GM18508 (cell line): ENCODE measurements at regions not wholly inside any gene's neighbourhood (a gene's known extent, or its start where the extent isn't known, plus 50 kb on each side); places are given as distances from the start of the nearest gene placed in this dataset.
"Not testable (repeated sequence)": the region's sequence is repeated elsewhere in the genome, so short reads cannot be mapped to it uniquely, and the experiment has no call there.

Experiments used
- ATAC-seq: cut with Tn5 transposase; IDR thresholded peaks from one replicate; pipeline ENCODE4 v1.9.1; 2021; ENCODE audit warnings: moderate number of reproducible peaks; ENCODE audit not compliant: insufficient read depth, unreplicated experiment

DNA sequence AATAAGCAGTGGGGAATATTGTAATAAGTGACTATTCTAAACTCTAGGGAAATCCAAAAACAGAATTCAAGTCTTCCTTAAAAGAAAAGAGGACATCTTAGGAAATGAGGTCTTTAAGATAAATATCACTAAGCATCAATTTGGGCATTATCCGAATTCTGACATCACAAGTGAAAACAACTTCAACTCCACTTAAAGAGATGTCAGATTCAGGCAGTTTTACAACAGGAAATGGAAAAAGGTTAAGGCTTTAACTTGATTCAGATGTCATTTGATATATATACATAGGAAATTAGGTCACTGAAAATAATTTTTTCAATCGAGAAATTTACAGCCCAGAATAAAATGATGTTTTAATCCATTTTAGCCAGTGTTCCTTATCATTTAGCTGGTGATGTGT lies 435.4 kb downstream of the SETD4 start:
- no peak for ATAC-seq

DNA sequence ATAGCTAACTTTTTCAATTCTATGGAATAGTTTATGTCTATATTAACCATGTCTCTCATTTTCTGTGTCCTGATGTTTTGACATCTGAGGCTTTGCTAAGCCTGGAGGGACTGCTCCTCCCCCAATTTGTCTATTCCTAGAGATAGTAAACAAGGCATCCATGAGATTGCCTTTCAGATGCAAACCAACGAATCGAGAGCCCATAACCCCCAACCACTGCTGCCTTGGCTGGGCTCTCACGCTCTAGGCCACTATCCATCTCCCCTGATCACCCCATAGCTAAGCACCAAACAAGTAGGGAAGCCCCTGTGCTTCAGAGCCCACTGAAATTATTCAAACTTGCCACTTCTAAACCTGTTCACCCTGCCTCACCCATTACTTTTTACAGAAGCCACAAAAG lies 437.7 kb downstream of the SETD4 start:
- no peak for ATAC-seq

DNA sequence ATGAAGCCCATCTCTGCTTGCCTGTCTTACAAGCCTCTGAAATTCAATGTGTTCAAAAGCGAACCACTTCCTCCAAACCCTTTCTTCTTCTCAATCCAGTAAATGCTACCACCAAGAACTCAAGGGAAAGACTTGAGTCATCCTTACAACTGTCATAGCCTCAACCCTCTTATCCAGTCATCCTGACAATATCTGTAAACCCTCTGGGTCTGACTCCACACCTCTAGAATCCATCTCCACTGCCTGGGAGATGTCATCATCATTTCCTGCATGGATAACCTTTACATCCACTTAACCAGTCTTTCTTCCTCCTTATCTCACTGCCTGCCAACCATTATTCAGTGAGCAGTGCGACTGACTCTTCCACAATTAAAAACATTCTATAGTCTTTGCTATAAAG lies 441.1 kb downstream of the SETD4 start:
- ATAC-seq: no peak

DNA sequence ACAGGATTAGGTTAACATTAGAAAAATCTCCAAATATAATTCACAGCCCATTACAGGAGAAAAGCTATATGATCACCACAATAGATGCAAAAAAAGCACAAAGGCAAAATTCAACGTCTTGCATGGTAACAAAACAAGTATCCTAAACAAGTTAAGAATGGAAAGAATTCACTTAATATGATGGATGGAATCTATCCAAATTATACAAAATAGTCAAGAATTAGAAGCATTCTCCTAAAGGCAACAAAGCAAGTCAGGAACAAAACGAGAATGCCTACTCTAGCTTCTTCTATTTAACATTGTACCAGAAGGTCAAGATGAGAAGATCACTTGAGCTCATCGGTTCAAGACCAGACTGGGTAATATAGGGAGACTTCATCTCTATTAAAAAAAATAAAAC lies 442.8 kb downstream of the SETD4 start:
- ATAC-seq: no peak

DNA sequence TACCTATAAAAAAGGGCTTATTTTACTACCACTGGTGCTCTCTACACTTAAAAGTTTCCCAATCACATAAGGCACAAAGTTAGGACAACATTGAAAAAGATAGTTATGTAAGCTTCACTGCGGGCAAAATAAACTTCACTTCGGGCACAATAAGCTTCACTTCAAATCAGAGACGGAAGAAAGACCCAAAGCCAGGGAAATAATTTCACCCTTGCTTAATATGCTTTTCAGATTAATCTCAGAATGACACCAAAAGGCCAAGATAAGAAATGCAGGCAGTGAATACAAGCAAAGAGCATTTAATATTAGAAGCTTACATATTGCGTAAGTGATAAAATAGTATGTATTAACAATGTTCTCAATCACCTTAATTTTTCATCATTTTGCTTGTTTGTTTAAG lies 444.2 kb downstream of the SETD4 start:
- ATAC-seq: no peak

DNA sequence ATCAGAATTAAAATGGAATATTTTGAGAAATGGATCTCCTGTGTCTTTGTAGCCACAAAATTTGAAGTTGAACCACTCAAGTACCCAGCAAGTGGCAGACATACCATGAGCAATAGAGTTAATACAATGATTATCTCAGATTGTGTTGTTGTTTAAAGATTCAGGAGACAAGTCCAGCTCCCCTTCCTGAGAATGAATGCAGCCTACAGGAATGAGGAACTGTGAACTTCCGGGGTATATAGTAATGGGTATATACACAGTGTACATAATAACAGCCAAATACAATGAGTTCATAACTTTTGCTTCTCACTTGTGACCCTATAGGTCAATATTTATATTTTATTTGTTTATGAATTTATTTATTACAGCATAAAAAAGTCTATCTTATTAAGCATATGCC lies 445.0 kb downstream of the SETD4 start:
- ATAC-seq: no peak

DNA sequence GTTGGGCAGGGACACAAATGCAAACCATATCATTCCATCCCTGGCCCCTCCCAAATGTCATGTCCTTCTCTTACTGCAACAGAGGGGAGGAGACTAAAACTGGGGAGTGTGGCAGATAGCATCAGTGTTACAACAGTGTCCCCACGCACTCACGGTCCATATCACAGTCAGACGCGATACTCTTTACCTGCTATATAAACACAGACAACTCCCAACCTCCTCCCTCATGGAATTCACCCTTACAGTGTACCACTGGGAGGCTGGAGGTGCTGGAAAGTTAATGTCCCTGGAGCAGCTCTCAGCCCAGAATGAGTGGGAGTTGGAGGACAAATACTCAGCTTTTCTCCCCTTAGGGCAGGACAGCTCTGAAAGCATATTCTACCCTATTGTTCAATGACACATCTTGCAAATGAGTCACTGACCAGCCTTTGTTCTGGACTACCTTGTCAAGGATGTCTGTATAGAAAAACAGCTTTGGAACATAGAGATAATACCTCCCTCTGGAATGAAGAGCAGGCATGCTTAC lies 445.9 kb downstream of the SETD4 start:
- ATAC-seq: no peak

DNA sequence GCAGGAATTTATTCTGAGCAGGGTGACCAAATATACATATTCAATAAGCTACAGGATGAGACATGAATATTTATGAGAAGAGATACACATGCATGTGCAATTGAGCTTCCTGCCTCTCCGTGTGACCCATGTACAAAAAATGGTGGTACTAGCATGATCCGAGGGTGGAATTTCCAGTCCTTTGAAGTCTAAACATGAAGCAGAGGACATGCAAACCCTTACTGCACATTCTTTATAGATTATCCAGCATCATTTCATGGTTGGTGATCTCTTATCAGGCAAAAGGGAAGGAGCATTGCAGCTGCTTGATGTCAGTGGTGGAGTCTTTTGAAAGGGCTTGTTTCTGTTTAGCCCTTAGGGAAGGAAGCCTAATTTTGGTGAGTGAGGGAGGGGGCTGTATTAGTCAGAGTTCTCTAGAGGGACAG lies 448.6 kb downstream of the SETD4 start:
- no peak for ATAC-seq

DNA sequence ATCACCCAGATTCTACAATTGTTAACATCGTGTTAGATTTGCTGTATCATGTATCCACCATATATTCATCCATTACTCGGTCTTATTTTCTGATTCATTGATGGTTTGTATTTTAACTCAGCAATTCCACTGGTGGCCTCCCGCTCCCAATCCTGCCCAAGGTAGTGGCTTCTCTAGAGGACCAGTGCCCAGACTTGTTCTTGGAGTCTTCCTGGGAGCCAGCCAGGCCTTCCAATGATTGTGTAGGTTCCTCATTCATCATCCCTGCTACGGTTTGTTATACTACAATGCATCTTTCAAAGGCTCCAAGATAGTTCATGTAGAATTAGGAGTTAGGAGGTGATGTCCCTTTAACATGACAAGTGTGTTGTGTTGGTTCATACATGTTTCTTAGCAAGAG lies 451.1 kb downstream of the SETD4 start:
- ATAC-seq: no peak

DNA sequence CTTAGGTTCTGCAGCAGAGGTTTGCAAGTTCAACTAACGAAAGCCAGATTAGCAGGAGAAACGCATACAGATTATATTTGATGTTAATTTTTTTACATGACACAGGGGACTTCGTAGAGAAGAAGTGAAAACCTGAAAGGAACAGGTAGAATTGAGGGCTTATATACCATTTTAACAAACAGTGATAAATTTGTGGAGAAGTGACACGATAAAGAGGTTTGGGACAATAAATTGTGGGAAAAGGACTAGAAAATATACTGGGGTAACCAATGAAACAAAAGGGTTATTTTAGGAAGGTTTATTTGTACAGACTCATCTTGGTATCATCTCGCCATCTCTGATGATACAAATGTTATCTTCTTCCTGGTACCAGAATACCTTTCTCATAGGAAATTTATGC lies 452.9 kb downstream of the SETD4 start:
- no peak for ATAC-seq

DNA sequence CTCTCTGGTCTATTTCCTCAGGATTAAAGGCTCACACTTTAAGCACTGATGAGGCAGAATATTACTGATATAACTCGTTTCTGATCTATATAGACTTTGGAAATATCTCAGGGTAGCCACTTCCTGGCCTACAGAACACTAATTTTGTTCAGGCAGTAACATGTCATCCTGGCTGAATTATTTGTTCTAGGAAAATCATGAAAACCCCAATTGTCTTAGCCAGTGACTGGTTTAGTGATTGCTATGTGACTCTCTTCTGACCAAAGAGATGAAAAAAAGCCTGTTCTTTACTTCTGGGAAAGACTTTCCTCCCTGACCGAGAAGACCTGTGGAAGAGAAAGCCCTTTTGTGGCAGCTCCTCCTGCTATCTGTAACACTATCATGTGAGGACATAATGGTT lies 453.7 kb downstream of the SETD4 start:
- ATAC-seq: no peak

DNA sequence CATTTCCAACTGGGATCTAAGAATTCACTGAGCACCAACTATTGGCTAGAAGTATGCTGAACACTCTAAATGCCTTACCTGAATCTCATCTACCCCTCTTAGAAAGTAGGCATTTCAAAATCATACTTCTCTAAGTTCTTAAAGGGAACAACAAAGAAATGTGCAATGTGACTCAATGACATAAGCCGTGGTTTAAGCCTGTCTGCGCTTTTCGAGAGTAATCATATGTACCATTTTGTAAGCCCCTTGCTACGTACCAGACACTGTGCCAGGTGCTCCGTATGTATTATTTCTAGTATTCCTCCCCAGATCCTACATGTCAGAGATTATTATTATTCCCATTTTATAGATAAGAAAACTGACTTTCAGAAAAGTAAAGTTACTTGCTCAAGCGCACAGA lies 454.2 kb downstream of the SETD4 start:
- no peak for ATAC-seq

DNA sequence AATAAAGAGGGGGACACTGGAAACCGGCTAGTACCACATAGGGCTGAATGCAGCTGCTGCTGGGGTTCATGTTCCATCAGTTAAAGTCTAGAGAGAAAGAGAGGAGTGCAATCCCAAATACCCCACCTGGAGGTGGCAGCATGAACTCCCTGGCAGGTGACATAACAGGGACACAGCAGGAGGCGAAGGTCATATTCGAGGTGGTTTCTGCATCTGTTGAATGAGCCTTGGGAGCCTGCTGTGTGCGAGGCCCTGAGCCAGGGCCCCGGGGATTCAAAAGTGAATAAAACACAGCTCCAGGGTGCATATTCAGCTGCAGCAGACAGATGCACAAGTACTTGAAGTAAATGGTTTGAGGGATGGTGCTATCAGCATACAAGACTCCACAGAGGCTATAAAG lies 456.8 kb downstream of the SETD4 start:
- no peak for ATAC-seq

DNA sequence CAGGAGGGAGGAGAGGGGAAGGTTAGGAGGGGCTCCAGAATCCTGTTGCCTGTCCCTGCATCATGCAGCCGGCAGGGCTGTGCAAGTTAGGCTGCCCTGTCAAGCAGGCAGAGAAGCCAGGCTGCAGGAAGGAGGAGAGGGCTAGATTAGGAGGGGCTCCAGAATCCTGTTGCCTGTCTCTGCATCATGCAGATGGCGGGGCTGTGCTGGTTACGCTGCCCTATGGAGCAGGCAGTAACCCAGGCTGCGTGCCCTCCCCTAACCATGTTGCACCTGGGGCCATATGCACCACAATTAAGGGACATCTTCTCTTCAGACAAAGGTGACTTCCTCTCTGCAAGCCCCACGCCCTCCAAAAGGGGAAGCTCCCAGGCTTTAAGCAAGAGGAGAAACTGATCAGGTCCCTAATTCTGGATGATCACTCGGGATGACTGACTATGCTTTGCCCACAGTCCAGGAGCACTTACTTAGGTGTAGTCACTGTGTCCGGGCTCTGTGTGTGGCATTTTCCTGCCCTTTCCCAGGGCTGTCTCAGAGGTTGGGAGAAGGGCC lies 457.4 kb downstream of the SETD4 start:
- no peak for ATAC-seq

DNA sequence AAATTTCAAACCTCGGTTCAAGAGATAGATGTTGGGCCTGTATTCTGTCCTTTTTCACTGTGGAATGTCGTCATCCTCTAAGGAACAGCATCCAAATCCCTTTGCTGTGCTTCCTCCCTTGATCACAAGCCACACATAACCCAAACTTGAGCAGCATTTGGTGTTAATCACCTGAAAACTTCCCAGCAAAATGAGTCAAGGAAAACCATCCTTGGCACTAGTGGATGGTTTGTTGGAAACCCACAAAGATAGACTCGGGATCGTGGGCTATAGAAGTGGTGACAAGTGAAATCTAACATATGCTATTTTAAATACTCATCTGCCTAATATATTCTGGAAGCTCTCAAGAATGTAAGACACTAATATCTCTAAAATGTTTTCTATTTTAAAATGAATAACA lies 459.1 kb downstream of the SETD4 start:
- ATAC-seq: no peak

DNA sequence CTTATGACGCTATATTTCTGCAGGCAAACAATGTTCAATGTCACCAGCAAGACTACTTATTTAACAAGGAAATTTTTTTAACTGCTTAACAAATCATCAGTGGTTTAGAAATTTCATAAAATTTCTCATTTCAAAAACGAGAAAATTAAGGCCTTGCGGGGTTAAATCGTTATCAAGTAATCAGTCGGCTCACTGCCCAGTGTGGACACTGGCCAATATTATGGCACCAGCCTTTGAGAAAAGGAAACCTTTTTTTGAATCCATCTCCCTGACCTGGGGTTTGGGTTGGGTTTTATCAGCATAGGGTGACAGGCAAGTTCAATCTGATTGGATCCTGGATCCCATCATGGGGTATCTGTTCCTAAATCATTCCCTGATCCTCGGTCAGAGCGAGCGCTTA lies 461.2 kb downstream of the SETD4 start:
- no peak for ATAC-seq

DNA sequence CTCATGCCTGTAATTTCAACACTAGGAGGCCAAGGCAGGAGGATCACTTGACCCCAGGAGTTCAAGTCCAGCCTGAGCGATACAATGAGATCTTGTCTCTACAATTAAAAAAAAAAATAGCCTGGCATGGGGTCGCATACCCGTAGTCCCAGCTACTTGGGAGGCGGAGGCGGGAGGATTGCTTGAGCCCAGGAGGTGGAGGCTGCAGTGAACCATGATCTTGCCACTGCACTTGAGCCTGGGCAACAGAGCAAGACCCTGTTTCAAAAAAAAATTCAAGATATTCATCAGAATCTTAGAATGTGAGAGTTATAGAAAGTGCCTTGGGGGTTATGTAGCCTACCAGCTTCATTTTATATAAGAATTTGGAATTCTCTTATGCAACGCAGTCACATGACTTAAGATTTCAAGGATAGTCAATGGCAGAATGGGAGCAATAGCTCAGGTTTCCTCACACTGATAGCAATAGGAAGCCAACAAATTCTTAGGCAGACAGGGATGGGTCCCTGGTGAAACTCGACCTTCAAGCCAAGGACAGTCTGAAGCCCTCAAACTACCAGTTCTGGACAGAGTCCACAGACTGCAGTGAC lies 462.5 kb downstream of the SETD4 start:
- no peak for ATAC-seq

DNA sequence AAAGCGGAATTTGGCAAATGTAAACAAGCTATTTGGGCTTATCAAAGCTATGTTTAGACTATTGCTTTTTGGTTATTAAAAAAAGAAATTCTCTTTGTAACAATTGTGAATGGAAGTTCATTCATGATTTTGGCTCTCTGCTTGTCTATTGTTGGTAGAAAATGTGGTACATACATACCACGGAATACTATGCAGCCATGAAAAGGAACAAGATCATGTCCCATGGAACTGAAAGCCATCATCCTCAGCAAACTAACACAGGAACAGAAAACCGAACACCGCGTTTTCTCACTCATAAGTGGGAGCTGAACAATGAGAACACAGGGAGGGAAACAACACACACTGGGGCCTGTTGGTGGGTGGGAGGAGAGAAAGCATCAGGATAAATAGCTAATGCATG lies 465.4 kb downstream of the SETD4 start:
- ATAC-seq: no peak

DNA sequence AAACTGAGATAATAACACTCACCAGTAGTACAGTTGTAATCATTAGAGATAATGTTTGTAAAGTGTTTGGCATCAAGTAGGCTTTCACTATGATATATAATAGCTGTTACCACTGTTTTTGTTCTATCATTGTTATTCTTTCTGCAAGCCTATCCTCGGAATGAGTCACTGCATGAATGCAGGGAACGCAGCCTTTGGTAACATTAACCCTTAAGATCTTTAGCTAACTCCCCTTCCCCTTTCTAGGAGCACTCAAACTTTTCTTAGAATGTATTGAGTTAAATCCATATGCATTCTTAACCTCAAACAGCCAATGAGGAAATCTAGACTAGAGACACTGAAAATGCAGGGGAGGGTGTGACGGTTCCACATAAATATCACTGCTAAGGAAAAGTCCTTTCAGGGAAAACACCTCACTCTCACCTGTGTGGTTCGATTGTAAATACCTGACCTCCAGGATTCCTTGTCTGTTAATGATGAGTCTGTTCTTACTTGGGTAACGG lies 467.3 kb downstream of the SETD4 start:
- no peak for ATAC-seq

DNA sequence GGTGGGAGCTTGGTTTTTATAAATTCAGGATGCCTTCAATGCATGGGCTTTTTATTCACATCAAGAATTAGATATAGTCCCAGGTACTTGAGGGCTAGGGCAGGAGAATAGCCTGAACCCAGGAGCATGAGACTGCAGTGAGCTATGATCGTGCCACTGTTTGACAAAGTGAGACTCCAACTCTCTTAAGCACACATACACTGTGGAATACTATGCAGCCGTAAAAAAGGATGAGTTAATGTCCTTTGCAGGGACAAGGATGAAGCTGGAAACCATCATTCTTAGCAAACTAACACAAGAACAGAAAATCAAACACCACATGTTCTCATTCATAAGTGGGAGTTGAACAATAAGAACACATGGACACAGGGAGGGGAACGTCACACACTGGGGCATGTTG lies 470.0 kb downstream of the SETD4 start:
- ATAC-seq: not testable (repeated sequence)

DNA sequence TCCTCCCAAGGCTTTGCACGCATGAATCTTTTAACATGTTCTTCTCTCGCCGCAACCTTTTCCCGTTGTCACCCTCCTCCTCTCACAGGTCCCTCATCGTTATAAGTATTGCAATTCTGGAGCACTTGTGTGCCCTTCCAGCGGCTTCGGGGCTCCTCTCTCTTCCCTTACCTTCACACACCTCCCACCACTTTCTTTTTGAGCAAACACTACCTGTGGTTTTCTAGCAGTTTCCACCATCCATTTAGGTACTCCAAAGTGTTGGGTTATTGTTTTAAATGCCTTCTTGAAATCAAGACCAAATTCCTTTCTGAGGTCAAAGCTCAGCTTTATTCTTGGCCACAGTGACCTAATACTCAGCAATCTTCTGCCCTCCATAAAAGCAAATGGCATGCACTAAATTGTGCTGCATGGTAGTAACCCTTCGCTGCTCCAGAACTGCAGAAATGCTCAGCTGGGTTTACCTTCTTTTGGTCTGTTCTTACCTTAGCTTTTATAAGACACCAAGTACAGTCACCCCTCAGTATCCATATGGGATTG lies 472.4 kb downstream of the SETD4 start:
- no peak for ATAC-seq

DNA sequence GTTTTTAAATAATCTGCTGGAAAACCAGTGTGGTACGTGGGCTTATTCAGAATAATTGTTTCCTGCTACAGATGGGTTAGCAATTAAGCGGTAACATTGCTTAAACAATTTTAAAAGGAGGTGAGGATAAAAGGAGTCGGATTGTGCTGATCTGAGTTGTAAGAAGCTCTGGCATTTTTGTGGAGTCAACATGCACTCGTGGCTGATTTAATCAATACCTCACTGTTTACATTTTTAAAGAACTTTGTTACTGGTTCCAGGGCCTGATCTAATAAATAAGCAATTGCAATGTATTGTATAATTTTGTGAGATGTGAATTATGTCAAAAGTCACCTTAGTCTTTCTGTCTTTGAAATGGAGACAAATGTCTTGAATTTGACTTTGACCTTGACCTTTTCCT lies 474.0 kb downstream of the SETD4 start:
- ATAC-seq: no peak
